Prostate gland (tissue), 2 donors: ENCODE measurements at regions not wholly inside any gene's neighbourhood (a gene's known extent, or its start where the extent isn't known, plus 50 kb on each side); places are given as distances from the start of the nearest gene placed in this dataset.
"Not testable (repeated sequence)": the region's sequence is repeated elsewhere in the genome, so short reads cannot be mapped to it uniquely, and the experiment has no call there.

Source experiments
- DNase-seq: peaks from one replicate; pipeline ENCODE4 v3.0.0-alpha.2; 2019; ENCODE audit warnings: low spot score
- H3K27ac ChIP-seq, 2 donors: fragments of 200-600 bp; sonication (generic); 2 replicates each; pipeline ENCODE4 v1.5.1; 2017 to 2019
- H3K27me3 ChIP-seq: fragments of 200-600 bp; sonication (generic); replicated peaks from 2 replicates; pipeline ENCODE4 v1.5.1; 2019; ENCODE audit not compliant: insufficient read depth
- H3K36me3 ChIP-seq, 2 donors: fragments of 200-600 bp; sonication (generic); 1 replicate in 1 of 2; 2 replicates in 1 of 2; pipeline versions ENCODE4 v1.5.1 to v1.8.1; 2017 to 2019
- H3K4me1 ChIP-seq: fragments of 200-600 bp; sonication (generic); replicated peaks from 2 replicates; pipeline ENCODE4 v1.5.1; 2019
- H3K4me3 ChIP-seq, 2 donors: fragments of 200-600 bp; sonication (generic); 2 replicates each; pipeline ENCODE4 v1.5.1; 2017 to 2019
- H3K9me3 ChIP-seq: fragments of 200-600 bp; sonication (generic); 2 replicates; pipeline ENCODE4 v1.5.1; 2017
- CTCF ChIP-seq, 4 experiments: fragments of 200-600 bp in 2 of 4; fragments of 450-650 bp in 2 of 4; sonication (generic) in 2 of 4; IDR thresholded peaks; 1 replicate in 3 of 4; 2 replicates in 1 of 4; pipeline ENCODE4 v1.5.1; 2016 to 2019; ENCODE audit warnings: antibody characterized with exemption in 4 of 4, mild to moderate bottlenecking in 2 of 4, moderate library complexity in 2 of 4
- POLR2A ChIP-seq: fragments of 450-650 bp; IDR thresholded peaks from one replicate; pipeline ENCODE4 v1.6.1; 2016; ENCODE audit warnings: antibody characterized with exemption, mild to moderate bottlenecking
- POLR2AphosphoS5 ChIP-seq: sonication (generic); formaldehyde crosslinking; IDR thresholded peaks from one replicate; pipeline ENCODE4 v1.6.1; 2017; ENCODE audit warnings: antibody characterized with exemption
- whole genome bisulfite sequencing: methylation state at CpG from one replicate; pipeline ENCODE4 v1.1.5; 2018; 5-methylcytosine and 5-hydroxymethylcytosine counted together
- intact Hi-C: fragments of 100-400 bp; cut with DNase I; formaldehyde crosslinking; loops from one replicate; pipeline ENCODE4 v1.14.2; 2022

GRCh38 chr10:125243532-125244253, 83.3 kb upstream of the CTBP2 start:
- no peaks in the 10 kb centered on the region for H3K4me1 ChIP-seq
- no peak overlapping the region for H3K4me3 ChIP-seq
- H3K9me3 ChIP-seq = no peaks in the 10 kb centered on the region
- TF ChIP-seq POLR2AphosphoS5 = no peak
- TF ChIP-seq CTCF (IDR thresholded peaks at IDR 0.05) = no peak
- no peak for TF ChIP-seq POLR2A
- H3K27ac ChIP-seq = no peak overlapping the region
- intact Hi-C loops = no loop called here
- H3K36me3 ChIP-seq = no peaks in the 10 kb centered on the region
- 95% methylated on average over 3 of the region's 3 CpGs for WGBS
- no peak for DNase-seq
- H3K27me3 ChIP-seq = no peaks in the 10 kb centered on the region

DNA sequence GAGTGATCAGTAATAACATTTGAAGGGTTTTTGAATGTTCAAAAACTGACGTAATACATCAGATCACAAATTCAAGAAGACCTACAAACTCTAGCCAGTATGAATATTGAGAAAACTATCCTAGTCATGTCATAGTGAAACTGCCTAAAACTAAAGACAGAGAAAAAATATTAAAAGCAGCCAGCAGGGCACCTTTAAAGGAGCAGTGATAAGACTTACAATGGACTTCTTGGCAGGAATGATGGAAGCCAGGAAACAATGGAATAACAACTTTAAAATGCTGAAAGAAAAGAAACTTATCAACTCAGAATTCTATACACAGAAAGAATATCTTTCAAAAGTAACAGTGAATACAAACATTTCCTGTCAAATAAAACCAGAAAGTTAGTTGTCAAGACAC, 78.3 kb upstream of the CTBP2 start:
- no peak for DNase-seq
- 96% methylated on average over 1 of the region's 1 CpG for WGBS
- H3K9me3 ChIP-seq = no peaks in the 10 kb centered on the region
- no peaks in the 10 kb centered on the region for H3K4me1 ChIP-seq
- no peak for TF ChIP-seq POLR2AphosphoS5
- no peak for TF ChIP-seq POLR2A
- no peak for TF ChIP-seq CTCF (IDR thresholded peaks at IDR 0.05)
- no peak overlapping the region for H3K4me3 ChIP-seq
- no peaks in the 10 kb centered on the region for H3K27me3 ChIP-seq
- H3K36me3 ChIP-seq = no peaks in the 10 kb centered on the region
- intact Hi-C loops = no loop called here
- H3K27ac ChIP-seq = no peak overlapping the region

GRCh38 chr10:125236091-125236490, 75.7 kb upstream of the CTBP2 start:
- Histone ChIP-seq H3K9me3 (no peaks in the 10 kb centered on the region), H3K4me1 (no peaks in the 10 kb centered on the region), H3K27ac (no peak overlapping the region), H3K36me3 (no peaks in the 10 kb centered on the region), H3K4me3 (no peak overlapping the region), H3K27me3 (no peaks in the 10 kb centered on the region)
- WGBS = 88% methylated on average over 1 of the region's 1 CpG
- no peak for TF ChIP-seq CTCF (IDR thresholded peaks at IDR 0.05)
- TF ChIP-seq POLR2AphosphoS5 = no peak
- no peak for TF ChIP-seq POLR2A
- no peak for DNase-seq
- intact Hi-C loops = no loop called here

GRCh38 chr10:125235093-125236069, 75.0 kb upstream of the CTBP2 start:
- no peaks in the 10 kb centered on the region for H3K9me3 ChIP-seq
- no peak for DNase-seq
- no peak overlapping the region for H3K27ac ChIP-seq
- no peaks in the 10 kb centered on the region for H3K36me3 ChIP-seq
- intact Hi-C loops = no loop called here
- 77% methylated on average over 6 of the region's 6 CpGs for WGBS
- TF ChIP-seq POLR2AphosphoS5 (no peak), POLR2A (no peak), CTCF (IDR thresholded peaks at IDR 0.05) (no peak)
- H3K27me3 ChIP-seq = no peaks in the 10 kb centered on the region
- H3K4me3 ChIP-seq = no peak overlapping the region
- H3K4me1 ChIP-seq = no peaks in the 10 kb centered on the region

- H3K36me3 ChIP-seq, H3K4me3 ChIP-seq, H3K9me3 ChIP-seq, H3K27me3 ChIP-seq, intact Hi-C loops, DNase-seq, H3K4me1 ChIP-seq, H3K27ac ChIP-seq: not testable (repeated sequence)
- 85% methylated on average over 4 of the region's 4 CpGs for WGBS
Measured at GRCh38 chr10:125234576-125234975, 74.2 kb upstream of the CTBP2 start.
